HG02973 (cell line): ENCODE measurements at regions not wholly inside any gene's neighbourhood (a gene's known extent, or its start where the extent isn't known, plus 50 kb on each side); places are given as distances from the start of the nearest gene placed in this dataset.

Source experiments
- ATAC-seq: cut with Tn5 transposase; IDR thresholded peaks from one replicate; pipeline ENCODE4 v1.9.1; 2021; ENCODE audit warnings: moderate library complexity; ENCODE audit not compliant: unreplicated experiment

- no peak for ATAC-seq
Observed at GRCh38 chr18:39406941-39407340, 1841.3 kb upstream of the CELF4 start.

GRCh38 chr18:39403121-39403520 is 1837.5 kb upstream of the CELF4 start:
- ATAC-seq: no peak

- ATAC-seq: no peak
Observed at GRCh38 chr18:39399662-39400061, 1834.1 kb upstream of the CELF4 start.

- no peak for ATAC-seq
Observed at GRCh38 chr18:39396168-39396567, 1830.6 kb upstream of the CELF4 start.

- no peak for ATAC-seq
Observed at GRCh38 chr18:39389800-39390379, 1824.3 kb upstream of the CELF4 start.

GRCh38 chr18:39380866-39381265 is 1815.3 kb upstream of the CELF4 start:
- no peak for ATAC-seq

- ATAC-seq: no peak
Observed at GRCh38 chr18:39380186-39380725, 1814.7 kb upstream of the CELF4 start.

- ATAC-seq: no peak
Observed at GRCh38 chr18:39375066-39375465, 1809.5 kb upstream of the CELF4 start.

- ATAC-seq: no peak
Observed at GRCh38 chr18:39371996-39372395, 1806.4 kb upstream of the CELF4 start.

- no peak for ATAC-seq
Observed at GRCh38 chr18:39366656-39367055, 1801.1 kb upstream of the CELF4 start.

GRCh38 chr18:39365836-39366485 is 1800.4 kb upstream of the CELF4 start:
- ATAC-seq: no peak

- no peak for ATAC-seq
Observed at GRCh38 chr18:39360072-39360471, 1794.5 kb upstream of the CELF4 start.

- no peak for ATAC-seq
Observed at GRCh38 chr18:39359636-39360035, 1794.0 kb upstream of the CELF4 start.

- ATAC-seq: no peak
Observed at GRCh38 chr18:39350945-39351344, 1785.3 kb upstream of the CELF4 start.

GRCh38 chr18:39349801-39350200 is 1784.2 kb upstream of the CELF4 start:
- ATAC-seq: no peak

GRCh38 chr18:39348757-39349156 is 1783.2 kb upstream of the CELF4 start:
- ATAC-seq: no peak

- no peak for ATAC-seq
Observed at GRCh38 chr18:39347701-39348100, 1782.1 kb upstream of the CELF4 start.

- no peak for ATAC-seq
Observed at GRCh38 chr18:39346916-39347315, 1781.3 kb upstream of the CELF4 start.

GRCh38 chr18:39345321-39345720 is 1779.7 kb upstream of the CELF4 start:
- ATAC-seq: no peak

GRCh38 chr18:39344487-39344886 is 1778.9 kb upstream of the CELF4 start:
- no peak for ATAC-seq

- ATAC-seq: no peak
Observed at GRCh38 chr18:39341129-39341528, 1775.5 kb upstream of the CELF4 start.

GRCh38 chr18:39340418-39340817 is 1774.8 kb upstream of the CELF4 start:
- no peak for ATAC-seq
